ENCODE measurements at regions not wholly inside any gene's neighbourhood (a gene's known extent, or its start where the extent isn't known, plus 50 kb on each side); places are given as distances from the start of the nearest gene placed in this dataset.

- Mint-ChIP-seq H3K27me3 (peaks cover 10 to 18% of the 10 kb centered on the region in 2 donors), H3K4me1 (no peaks in the 10 kb centered on the region), H3K36me3 (no peaks in the 10 kb centered on the region), H3K9me3 (peaks cover 0 to 3% (median 0%) of the 10 kb centered on the region in 5 donors), H3K27ac (no peak overlapping the region), H3K4me3 (no peak overlapping the region)
- H3K4me3 ChIP-seq (ENCODE audit: low read length), result no peak overlapping the region
- ChIA-PET CTCF (no interaction called here), POLR2A (no interaction called here)
- H3K9me3 ChIP-seq (ENCODE audit: low read length), result no peaks in the 10 kb centered on the region
- H3K4me1 ChIP-seq (ENCODE audit: insufficient read depth, low read length), result no peaks in the 10 kb centered on the region
- DNase-seq, result no peak
- no peaks in the 10 kb centered on the region for H3K27me3 ChIP-seq (ENCODE audit: insufficient read depth, low read length, poor library complexity, severe bottlenecking)
- H3K27ac ChIP-seq (ENCODE audit: low read depth, low read length), result no peak overlapping the region
- H3K36me3 ChIP-seq (ENCODE audit: insufficient read depth, low read length), result no peaks in the 10 kb centered on the region
Measured at GRCh38 chr5:111676926-111677415, 80.0 kb downstream of the NREP start.

DNA sequence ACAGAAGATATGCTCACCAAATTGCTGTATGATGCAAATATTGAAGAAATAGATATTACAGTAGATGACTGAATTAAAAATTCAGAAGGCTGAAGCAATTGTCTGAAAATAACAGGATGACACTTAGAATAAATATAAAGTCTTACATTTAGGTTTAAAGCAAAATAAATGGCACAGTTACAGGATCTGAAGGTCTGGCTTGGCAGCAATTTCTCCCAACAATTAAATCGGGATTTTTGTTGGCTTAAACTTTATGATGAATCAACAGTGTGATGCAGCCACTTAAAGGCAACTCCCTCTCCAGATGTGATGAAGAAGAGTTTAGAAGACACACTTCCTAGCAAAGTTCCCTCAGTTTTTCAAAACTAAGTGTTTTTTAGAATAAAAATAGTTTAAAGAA lies 80.5 kb downstream of the NREP start:
- no peaks in the 10 kb centered on the region for H3K4me1 ChIP-seq (ENCODE audit: insufficient read depth, low read length)
- H3K4me3 ChIP-seq (ENCODE audit: low read length), result no peak overlapping the region
- Mint-ChIP-seq H3K27ac (no peak overlapping the region), H3K9me3 (peaks cover 0 to 3% (median 0%) of the 10 kb centered on the region in 5 donors), H3K4me3 (no peak overlapping the region), H3K4me1 (no peaks in the 10 kb centered on the region), H3K36me3 (no peaks in the 10 kb centered on the region), H3K27me3 (peaks cover 10 to 18% of the 10 kb centered on the region in 2 donors)
- DNase-seq, result no peak
- CTCF ChIA-PET, result no interaction called here
- no peak overlapping the region for H3K27ac ChIP-seq (ENCODE audit: low read depth, low read length)
- no peaks in the 10 kb centered on the region for H3K36me3 ChIP-seq (ENCODE audit: insufficient read depth, low read length)
- H3K9me3 ChIP-seq (ENCODE audit: low read length), result no peaks in the 10 kb centered on the region
- POLR2A ChIA-PET, result no interaction called here
- no peaks in the 10 kb centered on the region for H3K27me3 ChIP-seq (ENCODE audit: insufficient read depth, low read length, poor library complexity, severe bottlenecking)

DNA sequence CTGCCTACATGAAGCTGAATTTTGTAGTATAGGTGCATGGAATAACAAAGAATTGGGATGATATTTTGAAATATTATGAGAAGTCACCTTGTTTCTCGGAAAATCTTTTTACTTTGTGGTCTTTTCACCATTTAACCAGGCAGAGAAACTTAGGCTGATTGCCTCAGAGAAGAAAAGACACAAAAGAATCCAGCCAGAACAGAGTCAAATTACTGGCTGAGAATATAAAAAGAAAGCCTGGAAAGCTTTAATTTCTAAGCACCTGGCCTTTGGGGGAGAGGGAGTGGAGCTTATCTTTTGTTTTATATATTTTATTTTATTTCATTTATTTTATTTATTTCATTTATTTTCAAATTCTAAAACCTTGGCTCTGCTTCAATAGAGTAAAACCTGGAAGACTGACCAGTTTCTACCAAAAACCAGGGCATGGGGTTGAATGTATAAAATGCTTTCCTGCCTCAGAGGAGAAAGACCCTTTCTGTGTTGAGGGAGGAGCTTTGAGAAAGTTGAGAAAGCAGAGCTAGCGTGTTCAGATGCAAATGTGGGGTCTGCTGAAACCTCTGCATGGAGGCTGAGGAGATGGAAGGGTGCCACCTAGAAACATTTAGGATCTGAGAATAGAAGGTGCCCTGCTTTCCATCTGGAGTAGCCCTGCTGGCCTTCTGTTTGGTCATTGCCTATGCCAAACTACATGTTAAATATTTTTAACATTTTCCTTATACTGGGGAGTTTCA lies 81.6 kb downstream of the NREP start:
- no peaks in the 10 kb centered on the region for H3K9me3 ChIP-seq (ENCODE audit: low read length)
- H3K27ac Mint-ChIP-seq, result no peak overlapping the region

GRCh38 chr5:111673891-111674626 lies 82.9 kb downstream of the NREP start:
- Mint-ChIP-seq H3K9me3 (peaks cover 0 to 3% (median 0%) of the 10 kb centered on the region in 5 donors), H3K4me3 (peak overlapping the region in 1 of 7 donors; percentile 67), H3K36me3 (no peaks in the 10 kb centered on the region), H3K27me3 (peaks cover 8 to 10% of the 10 kb centered on the region in 2 donors), H3K4me1 (no peaks in the 10 kb centered on the region), H3K27ac (no peak overlapping the region)
- no peaks in the 10 kb centered on the region for H3K27me3 ChIP-seq (ENCODE audit: insufficient read depth, low read length, poor library complexity, severe bottlenecking)
- H3K27ac ChIP-seq (ENCODE audit: low read depth, low read length), result no peak overlapping the region
- ChIA-PET POLR2A (no interaction called here), CTCF (no interaction called here)
- no peak overlapping the region for H3K4me3 ChIP-seq (ENCODE audit: low read length)
- H3K36me3 ChIP-seq (ENCODE audit: insufficient read depth, low read length), result no peaks in the 10 kb centered on the region
- no peaks in the 10 kb centered on the region for H3K4me1 ChIP-seq (ENCODE audit: insufficient read depth, low read length)
- no peak for DNase-seq
- H3K9me3 ChIP-seq (ENCODE audit: low read length), result no peaks in the 10 kb centered on the region

More for the DNA sequence above, 81.6 kb downstream of the NREP start:
- Mint-ChIP-seq H3K27me3 (peaks cover 8 to 13% of the 10 kb centered on the region in 2 donors), H3K9me3 (peaks cover 0 to 3% (median 0%) of the 10 kb centered on the region in 5 donors), H3K4me1 (no peaks in the 10 kb centered on the region), H3K36me3 (no peaks in the 10 kb centered on the region), H3K4me3 (no peak overlapping the region)
- no peak overlapping the region for H3K4me3 ChIP-seq (ENCODE audit: low read length)
- DNase-seq, result no peak
- no peaks in the 10 kb centered on the region for H3K4me1 ChIP-seq (ENCODE audit: insufficient read depth, low read length)
- no peaks in the 10 kb centered on the region for H3K27me3 ChIP-seq (ENCODE audit: insufficient read depth, low read length, poor library complexity, severe bottlenecking)
- no peak overlapping the region for H3K27ac ChIP-seq (ENCODE audit: low read depth, low read length)
- ChIA-PET POLR2A (no interaction called here), CTCF (no interaction called here)
- H3K36me3 ChIP-seq (ENCODE audit: insufficient read depth, low read length), result no peaks in the 10 kb centered on the region

DNA sequence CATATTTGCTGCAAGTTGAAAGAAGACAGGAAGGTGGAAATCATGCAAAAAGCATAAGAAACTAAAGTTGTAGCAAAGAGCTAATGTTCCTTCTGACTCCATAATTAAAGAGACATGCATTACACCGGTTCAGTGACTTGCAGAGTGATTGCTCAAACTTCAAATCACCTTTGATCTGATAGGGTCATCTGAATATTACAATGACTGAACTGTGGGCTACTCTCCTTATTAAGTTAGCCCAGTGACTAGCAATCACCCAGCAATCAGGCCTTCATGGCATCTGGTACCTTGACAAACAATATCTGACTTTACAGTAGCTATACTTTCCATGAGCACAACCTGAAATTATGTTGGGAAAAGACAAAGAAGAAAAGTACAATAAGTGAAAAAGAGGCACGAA lies 84.9 kb downstream of the NREP start:
- Mint-ChIP-seq H3K36me3 (no peaks in the 10 kb centered on the region), H3K27me3 (peaks cover 2 to 8% of the 10 kb centered on the region in 2 donors), H3K9me3 (peaks cover 0 to 3% (median 0%) of the 10 kb centered on the region in 5 donors), H3K27ac (no peak overlapping the region), H3K4me3 (no peak overlapping the region), H3K4me1 (no peaks in the 10 kb centered on the region)
- ChIA-PET POLR2A (no interaction called here), CTCF (no interaction called here)
- no peak for DNase-seq
- Histone ChIP-seq H3K9me3 (ENCODE audit: low read length) (no peaks in the 10 kb centered on the region), H3K4me3 (ENCODE audit: low read length) (no peak overlapping the region), H3K27me3 (ENCODE audit: insufficient read depth, low read length, poor library complexity, severe bottlenecking) (no peaks in the 10 kb centered on the region), H3K36me3 (ENCODE audit: insufficient read depth, low read length) (no peaks in the 10 kb centered on the region), H3K4me1 (ENCODE audit: insufficient read depth, low read length) (no peaks in the 10 kb centered on the region), H3K27ac (ENCODE audit: low read depth, low read length) (no peak overlapping the region)

GRCh38 chr5:111670826-111671492 lies 86.0 kb downstream of the NREP start:
- Mint-ChIP-seq H3K4me1 (no peaks in the 10 kb centered on the region), H3K36me3 (no peaks in the 10 kb centered on the region), H3K4me3 (no peak overlapping the region), H3K9me3 (peaks cover 0 to 1% (median 0%) of the 10 kb centered on the region in 5 donors), H3K27me3 (peaks cover 6 to 9% of the 10 kb centered on the region in 2 donors), H3K27ac (no peak overlapping the region)
- Histone ChIP-seq H3K36me3 (ENCODE audit: insufficient read depth, low read length) (no peaks in the 10 kb centered on the region), H3K4me1 (ENCODE audit: insufficient read depth, low read length) (no peaks in the 10 kb centered on the region), H3K9me3 (ENCODE audit: low read length) (no peaks in the 10 kb centered on the region), H3K4me3 (ENCODE audit: low read length) (no peak overlapping the region), H3K27ac (ENCODE audit: low read depth, low read length) (no peak overlapping the region), H3K27me3 (ENCODE audit: insufficient read depth, low read length, poor library complexity, severe bottlenecking) (no peaks in the 10 kb centered on the region)
- ChIA-PET POLR2A (no interaction called here), CTCF (no interaction called here)
- no peak for DNase-seq

- Mint-ChIP-seq H3K27ac (no peak overlapping the region), H3K4me1 (no peaks in the 10 kb centered on the region), H3K4me3 (no peak overlapping the region), H3K27me3 (peaks cover 11 to 13% of the 10 kb centered on the region in 2 donors), H3K36me3 (no peaks in the 10 kb centered on the region), H3K9me3 (no peaks in the 10 kb centered on the region)
- POLR2A ChIA-PET, result no interaction called here
- Histone ChIP-seq H3K27ac (ENCODE audit: low read depth, low read length) (no peak overlapping the region), H3K27me3 (ENCODE audit: insufficient read depth, low read length, poor library complexity, severe bottlenecking) (no peaks in the 10 kb centered on the region), H3K4me1 (ENCODE audit: insufficient read depth, low read length) (no peaks in the 10 kb centered on the region), H3K9me3 (ENCODE audit: low read length) (no peaks in the 10 kb centered on the region), H3K36me3 (ENCODE audit: insufficient read depth, low read length) (no peaks in the 10 kb centered on the region), H3K4me3 (ENCODE audit: low read length) (no peak overlapping the region)
- DNase-seq, result no peak
- CTCF ChIA-PET, result no interaction called here
Measured at GRCh38 chr5:111668477-111669414, 88.2 kb downstream of the NREP start.
